ENCODE measurements at regions not wholly inside any gene's neighbourhood (a gene's known extent, or its start where the extent isn't known, plus 50 kb on each side); places are given as distances from the start of the nearest gene placed in this dataset.

GRCh38 chr11:120041625-120042024 is 96.3 kb downstream of the TRIM29 start:
- ChIA-PET CTCF (no interaction called here), POLR2A (no interaction called here)
- no peak for DNase-seq (ENCODE audit: extremely low spot score)

GRCh38 chr11:120040151-120040840 is 97.6 kb downstream of the TRIM29 start:
- no peak for TF ChIP-seq CTCF (IDR thresholded peaks at IDR 0.05; ENCODE audit: control extremely low read depth, extremely low read depth, low read depth, missing control alignments)
- ChIA-PET CTCF (no interaction called here), POLR2A (no interaction called here)
- DNase-seq (ENCODE audit: extremely low spot score): no peak

More at GRCh38 chr11:120041625-120042024, 96.3 kb downstream of the TRIM29 start:
- no peak for TF ChIP-seq CTCF (IDR thresholded peaks at IDR 0.05; ENCODE audit: control extremely low read depth, extremely low read depth, low read depth, missing control alignments)

GRCh38 chr11:120039039-120039438 is 98.9 kb downstream of the TRIM29 start:
- no peak for TF ChIP-seq CTCF (IDR thresholded peaks at IDR 0.05; ENCODE audit: control extremely low read depth, extremely low read depth, low read depth, missing control alignments)
- POLR2A ChIA-PET: no interaction called here
- CTCF ChIA-PET: no interaction called here
- DNase-seq (ENCODE audit: extremely low spot score): no peak

GRCh38 chr11:120037111-120037510 is 100.8 kb downstream of the TRIM29 start:
- ChIA-PET CTCF (interaction anchor here (1.1 to 1.7 kb wide), 3 partner anchors 18 to 71 kb away, joined by 3 to 5 read pairs (median 3); no protein-coding TSS in a partner anchor), POLR2A (interaction anchor here (0.6 kb wide), 1 partner anchor 56 kb away, joined by 3 read pairs; no protein-coding TSS in a partner anchor)
- no peak for DNase-seq (ENCODE audit: extremely low spot score)
- no peak for TF ChIP-seq CTCF (IDR thresholded peaks at IDR 0.05; ENCODE audit: control extremely low read depth, extremely low read depth, low read depth, missing control alignments)

GRCh38 chr11:120035756-120036155 is 102.2 kb downstream of the TRIM29 start:
- ChIA-PET CTCF (no interaction called here), POLR2A (no interaction called here)
- no peak for DNase-seq (ENCODE audit: extremely low spot score)
- TF ChIP-seq CTCF (IDR thresholded peaks at IDR 0.05; ENCODE audit: control extremely low read depth, extremely low read depth, low read depth, missing control alignments): no peak

- CTCF ChIA-PET: interaction anchor here (1.1 kb wide), 1 partner anchor 74 kb away, joined by 3 read pairs; no protein-coding TSS in a partner anchor
- POLR2A ChIA-PET: no interaction called here
- no peak for TF ChIP-seq CTCF (IDR thresholded peaks at IDR 0.05; ENCODE audit: control extremely low read depth, extremely low read depth, low read depth, missing control alignments)
- no peak for DNase-seq (ENCODE audit: extremely low spot score)
Measured at GRCh38 chr11:120034881-120035630, 102.9 kb downstream of the TRIM29 start.
